CD14-positive monocyte (primary cell): ENCODE measurements at regions not wholly inside any gene's neighbourhood (a gene's known extent, or its start where the extent isn't known, plus 50 kb on each side); places are given as distances from the start of the nearest gene placed in this dataset.
A peak's percentile ranks its signal among the peaks of the same experiment; 100 is the strongest.

Experiments used
- DNase-seq, 3 donors: peaks; one replicate each; pipeline ENCODE4 v3.0.0-alpha.2; 2011 to 2022
- H2AFZ ChIP-seq: 2 replicates; pipeline ENCODE4 v1.6.0; 2012; ENCODE audit warnings: mild to moderate bottlenecking, low read depth, low read length, inconsistent platforms; ENCODE audit not compliant: insufficient read depth, poor library complexity, severe bottlenecking
- H3K27ac ChIP-seq, 2 donors: 1 replicate in 1 of 2; 2 replicates in 1 of 2; pipeline ENCODE4 v1.5.1; 2012 to 2013; ENCODE audit warnings: low read length in 2 of 2, control low read depth in 1 of 2, inconsistent platforms in 1 of 2, low read depth in 1 of 2, mild to moderate bottlenecking in 1 of 2
- H3K27me3 ChIP-seq, 2 donors: one replicate each; pipeline versions ENCODE4 v1.6.0 to v1.6.1; 2011 to 2013; ENCODE audit warnings: low read length in 2 of 2; ENCODE audit not compliant: control insufficient read depth in 2 of 2, insufficient read depth in 2 of 2
- H3K36me3 ChIP-seq, 2 donors: replicated peaks in 1 of 2; 1 replicate in 1 of 2; 2 replicates in 1 of 2; pipeline versions ENCODE4 v1.5.1 to v1.6.1; 2012 to 2013; ENCODE audit warnings: low read length in 2 of 2, control low read depth in 1 of 2, inconsistent platforms in 1 of 2, mild to moderate bottlenecking in 1 of 2; ENCODE audit not compliant: insufficient read depth in 2 of 2, control insufficient read depth in 1 of 2
- H3K4me1 ChIP-seq, 2 donors: 1 replicate in 1 of 2; 2 replicates in 1 of 2; pipeline versions ENCODE4 v1.5.1 to v1.6.1; 2012 to 2013; ENCODE audit warnings: low read length in 2 of 2, control low read depth in 1 of 2, inconsistent platforms in 1 of 2, mild to moderate bottlenecking in 1 of 2, moderate library complexity in 1 of 2; ENCODE audit not compliant: insufficient read depth in 2 of 2, control insufficient read depth in 1 of 2
- H3K4me2 ChIP-seq: replicated peaks from 2 replicates; pipeline ENCODE3; 2012; ENCODE audit warnings: low read length, moderate library complexity, mild to moderate bottlenecking; ENCODE audit not compliant: poor library complexity, severe bottlenecking; ENCODE audit errors: extremely low read depth
- H3K4me3 ChIP-seq, 3 experiments: fragments of 200-600 bp in 1 of 3; sonication (generic) in 1 of 3; replicated peaks in 1 of 3; 1 replicate in 2 of 3; 2 replicates in 1 of 3; pipeline ENCODE4 v1.5.1; 2011 to 2013; ENCODE audit warnings: low read length in 3 of 3, mild to moderate bottlenecking in 3 of 3, control low read depth in 2 of 3, low read depth in 2 of 3, inconsistent platforms in 1 of 3, moderate library complexity in 1 of 3
- H3K79me2 ChIP-seq: 2 replicates; pipeline ENCODE4 v1.6.0; 2012; ENCODE audit warnings: mild to moderate bottlenecking, control low read depth, inconsistent platforms, low read length, moderate library complexity; ENCODE audit not compliant: insufficient read depth
- H3K9ac ChIP-seq: 2 replicates; pipeline ENCODE4 v1.6.0; 2017; ENCODE audit warnings: low read length, mild to moderate bottlenecking; ENCODE audit not compliant: insufficient read depth, poor library complexity, severe bottlenecking
- H3K9me3 ChIP-seq, 2 donors: replicated peaks in 1 of 2; 1 replicate in 1 of 2; 2 replicates in 1 of 2; pipeline versions ENCODE4 v1.5.1 to v1.6.1; 2012 to 2013; ENCODE audit warnings: low read length in 2 of 2, control low read depth in 1 of 2; ENCODE audit not compliant: control insufficient read depth in 1 of 2, insufficient read depth in 1 of 2
- H4K20me1 ChIP-seq: 2 replicates; pipeline ENCODE4 v1.6.0; 2012; ENCODE audit warnings: mild to moderate bottlenecking, low read length, control low read depth, moderate library complexity; ENCODE audit not compliant: insufficient read depth
- H3K27ac Mint-ChIP-seq, 7 donors: one replicate each; pipeline ENCODE4 v1.8.0; 2020; ENCODE audit warnings: mild to moderate bottlenecking in 7 of 7, mixed read lengths in 7 of 7, moderate library complexity in 6 of 7, inconsistent platforms in 2 of 7
- H3K27me3 Mint-ChIP-seq, 3 donors: one replicate each; pipeline ENCODE4 v1.8.0; 2021 to 2022; ENCODE audit warnings: low read depth in 3 of 3, mild to moderate bottlenecking in 3 of 3, mixed read lengths in 3 of 3, moderate library complexity in 3 of 3, inconsistent platforms in 1 of 3
- H3K36me3 Mint-ChIP-seq, 2 donors: one replicate each; pipeline ENCODE4 v1.8.0; 2020; ENCODE audit warnings: mixed read lengths in 2 of 2, inconsistent platforms in 1 of 2, mild to moderate bottlenecking in 1 of 2
- H3K4me1 Mint-ChIP-seq: one replicate; pipeline ENCODE4 v1.8.0; 2020; ENCODE audit warnings: mild to moderate bottlenecking, mixed read lengths
- H3K4me3 Mint-ChIP-seq, 2 donors: one replicate each; pipeline ENCODE4 v1.8.0; 2020; ENCODE audit warnings: mild to moderate bottlenecking in 2 of 2, mixed read lengths in 2 of 2, moderate library complexity in 1 of 2
- H3K9me3 Mint-ChIP-seq, 7 donors: one replicate each; pipeline ENCODE4 v1.8.0; 2020 to 2022; ENCODE audit warnings: mixed read lengths in 7 of 7, mild to moderate bottlenecking in 6 of 7, moderate library complexity in 6 of 7, inconsistent platforms in 2 of 7
- CTCF ChIP-seq: fragments of 200-600 bp; IDR thresholded peaks from one replicate; pipeline ENCODE4 v1.8.0; 2022; ENCODE audit warnings: antibody characterized with exemption, mild to moderate bottlenecking
- WGBS: methylation state at CpG from one replicate; pipeline ENCODE4 v1.1.5; 2013; ENCODE audit warnings: missing lambda C conversion rate; ENCODE audit not compliant: insufficient coverage; 5-methylcytosine and 5-hydroxymethylcytosine counted together
- intact Hi-C, 2 donors: fragments of 100-400 bp; cut with micrococcal nuclease; formaldehyde crosslinking; loops; one replicate each; pipeline versions ENCODE4 v1.15.0 to v1.15.1; 2023

GRCh38 chr13:33723772-33724435 is 94.0 kb upstream of the RFC3 start:
- Histone ChIP-seq H3K4me1 (peaks cover 42 to 44% of the 10 kb centered on the region in 2 donors), H3K27ac (no peak overlapping the region), H3K36me3 (no peaks in the 10 kb centered on the region), H3K27me3 (no peaks in the 10 kb centered on the region), H3K4me2 (peak overlapping the region; percentile 2), H2AFZ (peak overlapping the region; percentile 33), H3K9ac (no peak overlapping the region), H3K79me2 (no peaks in the 10 kb centered on the region), H3K9me3 (no peaks in the 10 kb centered on the region), H3K4me3 (no peak overlapping the region), H4K20me1 (no peaks in the 10 kb centered on the region)
- peak overlapping the region in 1 of 7 donors; percentile 3 for H3K27ac Mint-ChIP-seq
- H3K9me3 Mint-ChIP-seq = peaks cover 0 to 3% (median 0%) of the 10 kb centered on the region in 7 donors
- TF ChIP-seq CTCF = peak; percentile 79
- 25% methylated on average over 2 of the region's 4 CpGs for WGBS
- intact Hi-C loops = loop anchor here (5.0 to 10.0 kb wide), 3 partner anchors 179 to 497 kb away; no protein-coding TSS in a partner anchor
- H3K4me3 Mint-ChIP-seq = no peak overlapping the region
- H3K4me1 Mint-ChIP-seq = peaks cover 47% of the 10 kb centered on the region
- H3K36me3 Mint-ChIP-seq = no peaks in the 10 kb centered on the region
- DNase-seq = peak; percentile 57 to 73 (median 69)
- no peaks in the 10 kb centered on the region for H3K27me3 Mint-ChIP-seq

GRCh38 chr13:33725340-33725739 is 92.6 kb upstream of the RFC3 start:
- no CpG with 5 or more reads among the region's 2 CpGs for WGBS
- intact Hi-C loops = loop anchor here (10.0 kb wide), 2 partner anchors 181 to 361 kb away; no protein-coding TSS in a partner anchor

More at GRCh38 chr13:33725340-33725739, 92.6 kb upstream of the RFC3 start:
- no peak for DNase-seq
- H3K9me3 ChIP-seq = no peaks in the 10 kb centered on the region
- no peak overlapping the region for H3K9ac ChIP-seq
- no peaks in the 10 kb centered on the region for H3K36me3 Mint-ChIP-seq
- H3K27me3 Mint-ChIP-seq = peaks cover 0 to 1% (median 0%) of the 10 kb centered on the region in 3 donors
- H3K4me3 Mint-ChIP-seq = no peak overlapping the region
- no peak overlapping the region for H3K4me2 ChIP-seq
- no peaks in the 10 kb centered on the region for H3K79me2 ChIP-seq
- H3K4me1 ChIP-seq = peaks cover 56 to 59% of the 10 kb centered on the region in 2 donors
- no peak overlapping the region for H3K4me3 ChIP-seq
- H4K20me1 ChIP-seq = no peaks in the 10 kb centered on the region
- H3K4me1 Mint-ChIP-seq = peaks cover 61% of the 10 kb centered on the region
- TF ChIP-seq CTCF = no peak
- peak overlapping the region in 1 of 7 donors; percentile 64 for H3K27ac Mint-ChIP-seq
- H3K27me3 ChIP-seq = no peaks in the 10 kb centered on the region
- no peak overlapping the region for H2AFZ ChIP-seq
- H3K9me3 Mint-ChIP-seq = peaks cover 0 to 3% (median 0%) of the 10 kb centered on the region in 7 donors
- no peaks in the 10 kb centered on the region for H3K36me3 ChIP-seq
- no peak overlapping the region for H3K27ac ChIP-seq
